Posterior vena cava (tissue), 2 donors: ENCODE measurements at regions not wholly inside any gene's neighbourhood (a gene's known extent, or its start where the extent isn't known, plus 50 kb on each side); places are given as distances from the start of the nearest gene placed in this dataset.
A peak's percentile ranks its signal among the peaks of the same experiment; 100 is the strongest.
"Not testable (repeated sequence)": the region's sequence is repeated elsewhere in the genome, so short reads cannot be mapped to it uniquely, and the experiment has no call there.

Experiments used
- DNase-seq: peaks from one replicate; pipeline ENCODE4 v3.0.0-alpha.2; 2020; ENCODE audit warnings: low spot score
- intact Hi-C, 2 donors: fragments of 100-400 bp; cut with DNase I; formaldehyde crosslinking; loops; one replicate each; pipeline versions ENCODE4 v1.14.1 to v1.14.2; 2022 to 2023
- donor health status: DM: yes; HTN: yes; CAD: no.
- donor health status: DM: yes; HTN: yes; CAD: no.

GRCh38 chr1:55896210-55896609 is 681.0 kb upstream of the USP24 start:
- no peak for DNase-seq
- intact Hi-C loops, result no loop called here

- intact Hi-C loops, result no loop called here
- DNase-seq, result no peak
Measured at GRCh38 chr1:55894521-55894920, 679.4 kb upstream of the USP24 start.

- no peak for DNase-seq
- intact Hi-C loops, result no loop called here
Measured at GRCh38 chr1:55893155-55893554, 678.0 kb upstream of the USP24 start.

- intact Hi-C loops, result no loop called here
- DNase-seq, result no peak
Measured at GRCh38 chr1:55888685-55889317, 673.6 kb upstream of the USP24 start.

- no peak for DNase-seq
- intact Hi-C loops, result no loop called here
Measured at GRCh38 chr1:55886856-55887712, 671.9 kb upstream of the USP24 start.

DNA sequence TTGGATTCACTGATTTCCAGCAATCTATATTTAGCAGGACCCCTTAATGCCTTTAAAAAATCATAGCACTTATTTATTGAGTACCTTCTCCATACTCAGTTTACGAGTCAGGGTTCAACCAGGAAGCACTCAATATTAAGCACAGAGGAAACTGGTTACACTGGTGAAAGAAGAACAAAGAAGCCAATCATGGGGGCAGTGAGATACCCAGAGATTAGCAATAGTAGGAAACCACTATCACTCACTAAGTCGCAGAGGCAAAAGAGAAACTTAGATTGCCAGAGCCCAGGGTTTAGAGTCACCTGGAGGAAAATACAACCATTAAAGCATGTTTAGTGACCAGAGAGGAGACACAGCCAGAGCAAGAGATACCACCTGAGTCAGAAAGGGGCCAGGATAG is 670.5 kb upstream of the USP24 start:
- intact Hi-C loops, result no loop called here
- no peak for DNase-seq

- intact Hi-C loops, result no loop called here
- DNase-seq, result no peak
Measured at GRCh38 chr1:55882931-55883330, 667.8 kb upstream of the USP24 start.

GRCh38 chr1:55879346-55879745 is 664.2 kb upstream of the USP24 start:
- no peak for DNase-seq
- intact Hi-C loops, result no loop called here

DNA sequence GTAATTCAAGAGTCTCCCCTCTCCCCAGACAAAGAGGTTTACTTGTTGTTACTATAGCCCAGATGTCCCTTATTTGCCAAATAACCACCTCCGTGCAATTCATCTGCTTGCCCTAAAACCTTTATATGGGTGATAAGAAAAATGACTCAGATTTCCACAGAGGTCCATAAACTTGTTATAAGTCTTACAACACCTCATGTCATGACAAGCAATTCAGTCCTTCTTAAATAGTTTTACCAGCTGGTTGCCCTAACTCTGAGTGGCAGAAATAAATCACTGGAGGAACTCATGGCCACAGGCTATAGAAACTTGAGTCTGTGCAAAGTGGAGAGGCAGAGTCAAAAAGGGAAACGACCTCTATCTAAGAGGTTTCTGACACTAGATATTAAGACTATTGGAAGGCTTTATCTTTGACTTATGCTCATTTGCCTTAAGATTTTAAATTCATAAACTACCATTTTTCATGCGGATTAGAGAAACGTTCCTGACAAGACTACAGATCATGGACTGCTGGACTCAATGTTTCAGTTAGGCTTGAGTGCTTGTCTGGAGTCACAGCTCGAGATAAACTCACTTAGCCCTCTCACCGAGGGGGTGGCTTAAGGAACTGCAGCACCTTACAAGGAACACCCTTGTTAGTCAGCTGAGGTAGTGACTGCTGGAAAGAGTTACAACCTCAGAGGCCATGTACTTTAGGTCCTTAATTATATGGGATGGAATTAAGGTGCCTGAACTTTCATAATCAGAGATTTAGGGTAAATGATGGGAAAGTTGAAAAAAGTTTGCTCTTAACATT is 662.5 kb upstream of the USP24 start:
- intact Hi-C loops, result no loop called here
- no peak for DNase-seq

DNA sequence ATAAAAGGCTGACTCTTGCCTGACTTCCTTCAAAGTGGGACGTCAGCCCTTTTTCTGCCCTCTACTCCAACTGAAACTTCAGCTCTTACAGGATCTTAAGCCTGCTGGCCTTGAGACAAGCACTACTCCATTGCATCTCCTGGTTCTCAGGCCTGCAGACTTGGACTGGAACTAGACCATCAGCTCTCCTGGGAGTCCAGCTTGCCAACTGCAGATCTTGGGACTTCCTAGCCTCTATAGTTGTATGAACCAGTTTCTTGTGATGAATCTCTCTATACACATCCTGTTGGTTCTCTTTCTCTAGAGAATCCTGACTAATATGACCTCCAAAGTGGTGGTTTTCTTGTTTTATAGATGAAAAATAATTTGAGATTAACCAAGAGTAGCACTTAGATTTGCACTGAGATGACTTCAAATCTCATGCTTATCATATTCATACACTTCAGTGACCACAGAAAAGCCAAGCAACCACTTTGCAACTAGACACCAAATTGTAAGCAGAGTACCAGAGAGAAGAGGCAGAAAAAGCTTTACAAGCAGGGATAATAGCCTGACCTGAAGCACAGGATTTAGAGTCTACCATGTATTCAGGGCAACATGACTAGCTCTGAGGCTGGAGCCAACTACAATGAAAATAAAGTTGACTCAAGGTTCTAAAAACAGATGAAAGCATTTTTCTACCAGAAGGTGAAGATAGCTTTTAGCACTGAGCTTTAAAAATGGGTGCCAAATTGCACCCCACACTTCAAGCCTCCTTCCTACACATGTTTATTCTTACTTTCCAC is 661.3 kb upstream of the USP24 start:
- peak; percentile 81 for DNase-seq
- intact Hi-C loops, result no loop called here

- no peak for DNase-seq
- intact Hi-C loops, result no loop called here
Measured at GRCh38 chr1:55870106-55870505, 654.9 kb upstream of the USP24 start.

- intact Hi-C loops, result no loop called here
- peak; percentile 83 for DNase-seq
Measured at GRCh38 chr1:55869065-55869464, 653.9 kb upstream of the USP24 start.

DNA sequence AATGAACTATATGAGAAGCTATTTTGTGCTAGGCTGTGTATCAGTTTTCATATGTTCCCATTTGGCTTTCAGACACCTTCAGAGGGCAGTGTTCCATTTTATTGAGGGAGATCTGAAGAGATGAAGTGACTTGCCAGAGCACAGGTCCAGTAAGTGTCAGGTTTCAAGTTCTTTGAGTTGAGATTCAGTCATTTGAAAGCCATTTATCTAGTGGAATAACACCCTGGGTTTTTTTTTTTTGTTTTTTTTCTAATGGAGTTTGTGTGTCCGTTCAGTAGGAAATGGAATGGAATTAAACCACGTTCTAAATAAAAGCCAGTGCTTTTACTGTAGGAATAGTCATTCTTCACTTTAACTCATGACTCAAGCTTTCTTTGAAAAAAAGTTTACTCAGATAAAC is 652.9 kb upstream of the USP24 start:
- intact Hi-C loops, result no loop called here
- no peak for DNase-seq

- intact Hi-C loops, result no loop called here
- no peak for DNase-seq
Measured at GRCh38 chr1:55867304-55867843, 652.2 kb upstream of the USP24 start.

- DNase-seq, intact Hi-C loops: not testable (repeated sequence)
Measured at GRCh38 chr1:55865778-55866177, 650.6 kb upstream of the USP24 start.

DNA sequence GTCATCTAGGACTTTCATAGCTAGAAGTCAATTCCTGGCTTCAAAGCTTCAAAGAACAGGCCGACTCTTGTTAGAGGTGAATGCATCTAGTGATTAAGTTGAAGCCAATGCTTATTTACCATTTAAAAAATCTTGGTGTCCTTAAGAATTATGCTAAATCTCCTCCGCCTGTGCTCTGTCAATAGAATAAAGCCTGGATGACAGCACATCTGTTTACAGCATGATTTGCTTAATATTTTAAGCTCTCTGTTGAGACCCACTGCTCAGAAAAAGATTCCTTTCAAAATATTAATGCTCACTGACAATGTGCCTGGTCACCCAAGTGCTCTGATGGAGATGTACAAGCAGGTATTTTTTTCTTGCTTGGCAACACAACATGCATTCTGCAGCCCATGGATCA is 649.1 kb upstream of the USP24 start:
- DNase-seq, result no peak

DNA sequence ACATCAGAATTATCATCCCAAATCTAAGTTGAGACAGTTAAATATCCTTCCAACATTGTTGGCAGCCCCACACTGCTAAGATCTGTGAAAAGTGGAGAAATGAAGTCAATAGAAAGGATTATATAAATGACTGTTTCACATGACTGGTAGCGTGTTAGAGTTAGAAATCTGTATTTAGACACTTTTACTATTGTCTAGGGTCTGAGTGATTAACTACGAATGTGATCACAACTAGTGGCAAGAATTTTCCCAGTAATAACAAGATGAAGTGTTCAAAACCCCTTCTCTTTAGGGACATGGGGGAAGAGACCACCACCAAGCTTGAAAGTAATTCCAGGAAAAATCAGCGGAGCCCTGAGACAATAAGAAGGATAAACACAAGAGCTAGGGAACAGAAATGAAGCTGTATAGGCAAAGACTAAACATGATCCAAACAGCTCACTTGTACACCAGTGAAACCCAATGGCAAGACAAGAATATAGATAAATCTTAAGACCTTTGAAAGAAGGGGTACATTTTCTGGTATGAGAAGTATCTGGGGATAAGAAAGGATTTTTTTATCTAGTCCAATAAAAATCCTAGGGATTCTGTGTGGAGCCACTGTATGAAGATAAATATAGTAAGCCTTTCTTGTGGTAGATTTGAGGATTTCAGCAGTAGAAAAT is 646.6 kb upstream of the USP24 start:
- DNase-seq, result no peak
- intact Hi-C loops, result no loop called here

More for the DNA sequence above, 649.1 kb upstream of the USP24 start:
- intact Hi-C loops, result no loop called here

- no peak for DNase-seq
- intact Hi-C loops, result no loop called here
Measured at GRCh38 chr1:55860798-55861519, 645.8 kb upstream of the USP24 start.
